ENCODE measurements at regions not wholly inside any gene's neighbourhood (a gene's known extent, or its start where the extent isn't known, plus 50 kb on each side); places are given as distances from the start of the nearest gene placed in this dataset.
"Not testable (repeated sequence)": the region's sequence is repeated elsewhere in the genome, so short reads cannot be mapped to it uniquely, and the experiment has no call there.

GRCh38 chr4:115519476-115519875 is 406.1 kb upstream of the NDST4 start:
- not testable (repeated sequence) for DNase-seq

- no peak for DNase-seq
Measured at GRCh38 chr4:115515772-115516171, 402.4 kb upstream of the NDST4 start.

- no peak for DNase-seq
Measured at GRCh38 chr4:115515366-115515765, 401.9 kb upstream of the NDST4 start.

- no peak for DNase-seq
Measured at GRCh38 chr4:115514675-115515074, 401.3 kb upstream of the NDST4 start.

- no peak for DNase-seq
Measured at GRCh38 chr4:115505326-115505725, 391.9 kb upstream of the NDST4 start.

- DNase-seq: no peak
Measured at GRCh38 chr4:115501656-115502055, 388.2 kb upstream of the NDST4 start.

GRCh38 chr4:115493770-115494169 is 380.4 kb upstream of the NDST4 start:
- not testable (repeated sequence) for DNase-seq

GRCh38 chr4:115491686-115492085 is 378.3 kb upstream of the NDST4 start:
- no peak for DNase-seq

- no peak for DNase-seq
Measured at GRCh38 chr4:115489279-115489678, 375.9 kb upstream of the NDST4 start.

- DNase-seq: no peak
Measured at GRCh38 chr4:115485402-115485801, 372.0 kb upstream of the NDST4 start.

- no peak for DNase-seq
Measured at GRCh38 chr4:115484479-115484878, 371.1 kb upstream of the NDST4 start.

GRCh38 chr4:115470763-115471162 is 357.3 kb upstream of the NDST4 start:
- no peak for DNase-seq

- not testable (repeated sequence) for DNase-seq
Measured at GRCh38 chr4:115459301-115459700, 345.9 kb upstream of the NDST4 start.

GRCh38 chr4:115456231-115456630 is 342.8 kb upstream of the NDST4 start:
- DNase-seq: no peak

GRCh38 chr4:115454228-115454627 is 340.8 kb upstream of the NDST4 start:
- no peak for DNase-seq

- DNase-seq: no peak
Measured at GRCh38 chr4:115453416-115453815, 340.0 kb upstream of the NDST4 start.

GRCh38 chr4:115452229-115452628 is 338.8 kb upstream of the NDST4 start:
- DNase-seq: not testable (repeated sequence)

GRCh38 chr4:115437739-115438138 is 324.3 kb upstream of the NDST4 start:
- no peak for DNase-seq

- DNase-seq: no peak
Measured at GRCh38 chr4:115433491-115433890, 320.1 kb upstream of the NDST4 start.

GRCh38 chr4:115430024-115430423 is 316.6 kb upstream of the NDST4 start:
- no peak for DNase-seq

- no peak for DNase-seq
Measured at GRCh38 chr4:115428455-115428854, 315.0 kb upstream of the NDST4 start.

GRCh38 chr4:115424852-115425251 is 311.4 kb upstream of the NDST4 start:
- DNase-seq: no peak

- no peak for DNase-seq
Measured at GRCh38 chr4:115418635-115419396, 305.4 kb upstream of the NDST4 start.

GRCh38 chr4:115396034-115396433 is 282.6 kb upstream of the NDST4 start:
- no peak for DNase-seq

- no peak for DNase-seq
Measured at GRCh38 chr4:115376866-115377265, 263.4 kb upstream of the NDST4 start.
